Esophagus muscularis mucosa (tissue), 4 donors: ENCODE measurements at regions not wholly inside any gene's neighbourhood (a gene's known extent, or its start where the extent isn't known, plus 50 kb on each side); places are given as distances from the start of the nearest gene placed in this dataset.

Source experiments
- DNase-seq: peaks from one replicate; pipeline ENCODE4 v3.0.0-alpha.2; 2017; ENCODE audit errors: extremely low spot score
- H3K27ac ChIP-seq, 4 donors: fragments of 200-600 bp; sonication (generic); replicated peaks in 1 of 4; 1 replicate in 3 of 4; 2 replicates in 1 of 4; pipeline ENCODE4 v1.5.1; 2016 to 2019; ENCODE audit warnings: mild to moderate bottlenecking in 1 of 4
- H3K27me3 ChIP-seq, 4 donors: fragments of 200-600 bp; sonication (generic); one replicate each; pipeline versions ENCODE4 v1.5.1 to v1.6.0; 2016 to 2019
- H3K36me3 ChIP-seq, 4 donors: fragments of 200-600 bp; sonication (generic); one replicate each; pipeline ENCODE4 v1.5.1; 2016 to 2019
- H3K4me1 ChIP-seq, 4 donors: fragments of 200-600 bp; sonication (generic); one replicate each; pipeline ENCODE4 v1.5.1; 2016 to 2019
- H3K4me3 ChIP-seq, 4 donors: fragments of 200-600 bp; sonication (generic); 1 replicate in 2 of 4; 2 replicates in 2 of 4; pipeline ENCODE4 v1.5.1; 2016 to 2019; ENCODE audit warnings: mild to moderate bottlenecking in 4 of 4, moderate library complexity in 1 of 4
- H3K9me3 ChIP-seq, 4 donors: fragments of 200-600 bp; sonication (generic); 1 replicate in 3 of 4; 2 replicates in 1 of 4; pipeline ENCODE4 v1.5.1; 2016 to 2019
- CTCF ChIP-seq, 3 experiments: fragments of 200-600 bp in 2 of 3; fragments of 450-650 bp in 1 of 3; sonication (generic) in 2 of 3; IDR thresholded peaks; one replicate each; pipeline ENCODE4 v1.5.1; 2017 to 2019; ENCODE audit warnings: antibody characterized with exemption in 3 of 3, mild to moderate bottlenecking in 2 of 3, moderate library complexity in 1 of 3
- EP300 ChIP-seq: sonication (generic); formaldehyde crosslinking; IDR thresholded peaks from one replicate; pipeline ENCODE4 v1.6.1; 2017; ENCODE audit warnings: antibody characterized with exemption
- POLR2A ChIP-seq: fragments of 450-650 bp; IDR thresholded peaks from one replicate; pipeline ENCODE4 v1.6.1; 2017; ENCODE audit warnings: antibody characterized with exemption, moderate library complexity, mild to moderate bottlenecking, low read depth
- POLR2AphosphoS5 ChIP-seq, 2 donors: sonication (generic); formaldehyde crosslinking; IDR thresholded peaks; one replicate each; pipeline ENCODE4 v1.6.1; 2017; ENCODE audit warnings: antibody characterized with exemption in 2 of 2
- WGBS: methylation state at CpG from one replicate; pipeline ENCODE4 v1.1.5; 2018; 5-methylcytosine and 5-hydroxymethylcytosine counted together
- intact Hi-C: fragments of 100-400 bp; cut with DNase I; formaldehyde crosslinking; loops from one replicate; pipeline ENCODE4 v1.15.1; 2023

DNA sequence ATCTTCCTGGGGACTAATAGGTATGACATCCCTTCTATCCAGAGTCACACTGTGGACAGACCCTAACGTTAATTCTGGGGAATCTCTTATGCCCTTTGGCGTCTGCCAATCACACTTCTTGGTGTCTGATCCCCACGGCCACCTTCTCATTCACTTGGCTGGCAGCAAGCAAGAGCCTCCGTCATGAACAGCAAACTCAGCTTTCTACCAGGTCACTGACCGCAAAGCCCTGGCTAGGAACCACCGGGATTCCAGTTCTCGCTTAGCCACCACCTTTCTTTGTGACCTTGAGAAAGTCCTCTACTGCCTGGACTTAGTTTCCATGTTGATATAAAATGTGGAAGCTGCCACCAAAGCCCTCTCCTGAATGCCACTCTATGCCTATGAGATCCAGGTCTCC, 67.7 kb upstream of the FCN1 start:
- Histone ChIP-seq H3K4me1 (no peaks in the 10 kb centered on the region), H3K27ac (no peak overlapping the region), H3K36me3 (no peaks in the 10 kb centered on the region), H3K4me3 (no peak overlapping the region), H3K9me3 (peaks cover 0 to 18% (median 11%) of the 10 kb centered on the region in 4 donors), H3K27me3 (peaks cover 0 to 50% (median 0%) of the 10 kb centered on the region in 4 donors)
- no peak for DNase-seq
- 90% methylated on average over 7 of the region's 7 CpGs for WGBS
- TF ChIP-seq POLR2AphosphoS5 (IDR thresholded peaks at IDR 0.05) (no peak), POLR2A (no peak), EP300 (no peak), CTCF (IDR thresholded peaks at IDR 0.05) (no peak)
- intact Hi-C loops: no loop called here

GRCh38 chr9:134986957-134987356, 69.2 kb upstream of the FCN1 start:
- intact Hi-C loops: no loop called here

DNA sequence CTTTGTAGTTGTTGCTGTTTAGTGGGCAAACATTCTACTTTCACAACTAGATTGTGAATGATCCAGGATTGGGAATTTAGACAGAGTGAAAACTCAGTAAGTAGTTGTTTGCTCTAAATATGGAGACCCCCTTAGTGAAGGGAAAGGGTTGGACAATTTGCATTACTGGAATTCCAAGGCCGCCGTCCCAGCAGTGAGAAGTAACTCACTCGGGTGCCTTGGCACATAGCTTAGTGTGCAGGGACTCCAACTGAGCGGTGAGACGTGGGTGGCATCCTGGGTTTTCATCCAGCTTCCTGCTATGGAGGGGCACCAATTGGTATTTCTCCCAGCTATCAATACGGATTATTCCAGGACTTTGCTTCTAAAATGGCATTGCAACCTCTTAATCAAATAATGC, 69.7 kb upstream of the FCN1 start:
- Histone ChIP-seq H3K4me3 (no peak overlapping the region), H3K27me3 (peaks cover 0 to 45% (median 0%) of the 10 kb centered on the region in 4 donors), H3K36me3 (no peaks in the 10 kb centered on the region), H3K27ac (no peak overlapping the region), H3K9me3 (peaks cover 0 to 18% (median 11%) of the 10 kb centered on the region in 4 donors), H3K4me1 (no peaks in the 10 kb centered on the region)
- TF ChIP-seq EP300 (no peak), POLR2A (no peak), CTCF (IDR thresholded peaks at IDR 0.05) (no peak), POLR2AphosphoS5 (IDR thresholded peaks at IDR 0.05) (no peak)
- intact Hi-C loops: no loop called here
- DNase-seq: no peak
- WGBS: 83% methylated on average over 6 of the region's 6 CpGs

More at GRCh38 chr9:134986957-134987356, 69.2 kb upstream of the FCN1 start:
- TF ChIP-seq CTCF (IDR thresholded peaks at IDR 0.05): no peak
- no peak for TF ChIP-seq EP300
- peaks cover 0 to 18% (median 11%) of the 10 kb centered on the region in 4 donors for H3K9me3 ChIP-seq
- DNase-seq: no peak
- 95% methylated on average over 1 of the region's 1 CpG for WGBS
- H3K4me3 ChIP-seq: no peak overlapping the region
- H3K36me3 ChIP-seq: no peaks in the 10 kb centered on the region
- no peaks in the 10 kb centered on the region for H3K4me1 ChIP-seq
- peaks cover 0 to 49% (median 0%) of the 10 kb centered on the region in 4 donors for H3K27me3 ChIP-seq
- no peak overlapping the region for H3K27ac ChIP-seq

- no peak for DNase-seq
- H3K36me3 ChIP-seq: no peaks in the 10 kb centered on the region
- TF ChIP-seq POLR2AphosphoS5 (IDR thresholded peaks at IDR 0.05): no peak
- TF ChIP-seq EP300: no peak
- no peak for TF ChIP-seq CTCF (IDR thresholded peaks at IDR 0.05)
- no peak for TF ChIP-seq POLR2A
- no peak overlapping the region for H3K27ac ChIP-seq
- H3K27me3 ChIP-seq: peaks cover 0 to 37% (median 0%) of the 10 kb centered on the region in 4 donors
- no peak overlapping the region for H3K4me3 ChIP-seq
- peaks cover 0 to 18% (median 11%) of the 10 kb centered on the region in 4 donors for H3K9me3 ChIP-seq
- 83% methylated on average over 16 of the region's 16 CpGs for WGBS
- H3K4me1 ChIP-seq: no peaks in the 10 kb centered on the region
- intact Hi-C loops: no loop called here
Observed at GRCh38 chr9:134987906-134988700, 70.4 kb upstream of the FCN1 start.

GRCh38 chr9:134988706-134989105, 71.0 kb upstream of the FCN1 start:
- WGBS: 84% methylated on average over 12 of the region's 12 CpGs
- TF ChIP-seq POLR2AphosphoS5 (IDR thresholded peaks at IDR 0.05) (no peak), POLR2A (no peak), EP300 (no peak), CTCF (IDR thresholded peaks at IDR 0.05) (no peak)
- peaks cover 0 to 18% (median 11%) of the 10 kb centered on the region in 4 donors for H3K9me3 ChIP-seq
- no peak overlapping the region for H3K27ac ChIP-seq
- no peaks in the 10 kb centered on the region for H3K4me1 ChIP-seq
- no peak for DNase-seq
- intact Hi-C loops: no loop called here
- no peaks in the 10 kb centered on the region for H3K36me3 ChIP-seq
- peaks cover 0 to 31% (median 0%) of the 10 kb centered on the region in 4 donors for H3K27me3 ChIP-seq
- H3K4me3 ChIP-seq: no peak overlapping the region
